Ascending aorta (tissue), 2 donors: ENCODE measurements at regions not wholly inside any gene's neighbourhood (a gene's known extent, or its start where the extent isn't known, plus 50 kb on each side); places are given as distances from the start of the nearest gene placed in this dataset.

Experiments used
- DNase-seq, 2 donors: peaks; one replicate each; pipeline ENCODE4 v3.0.0-alpha.2; 2019; ENCODE audit warnings: low spot score in 2 of 2
- H3K27ac ChIP-seq, 2 donors: fragments of 200-600 bp; sonication (generic); one replicate each; pipeline ENCODE4 v1.5.1; 2016 to 2017; ENCODE audit warnings: mild to moderate bottlenecking in 1 of 2
- H3K27me3 ChIP-seq: fragments of 200-600 bp; sonication (generic); one replicate; pipeline ENCODE4 v1.5.1; 2017
- H3K36me3 ChIP-seq, 2 donors: fragments of 200-600 bp; sonication (generic); one replicate each; pipeline ENCODE4 v1.5.1; 2016
- H3K4me1 ChIP-seq, 2 donors: fragments of 200-600 bp; sonication (generic); one replicate each; pipeline ENCODE4 v1.5.1; 2016 to 2017; ENCODE audit warnings: mild to moderate bottlenecking in 1 of 2
- H3K4me3 ChIP-seq, 2 donors: fragments of 200-600 bp; sonication (generic); one replicate each; pipeline ENCODE4 v1.5.1; 2016 to 2017; ENCODE audit warnings: mild to moderate bottlenecking in 1 of 2
- H3K9me3 ChIP-seq, 2 donors: fragments of 200-600 bp; sonication (generic); one replicate each; pipeline ENCODE4 v1.5.1; 2016
- CTCF ChIP-seq, 3 experiments: fragments of 200-600 bp in 2 of 3; fragments of 450-650 bp in 1 of 3; sonication (generic) in 2 of 3; IDR thresholded peaks; one replicate each; pipeline ENCODE4 v1.5.1; 2016 to 2019; ENCODE audit warnings: antibody characterized with exemption in 3 of 3, mild to moderate bottlenecking in 1 of 3, moderate library complexity in 1 of 3
- intact Hi-C: fragments of 100-400 bp; cut with DNase I; formaldehyde crosslinking; loops from one replicate; pipeline ENCODE4 v1.15.1; 2023

- H3K36me3 ChIP-seq: no peaks in the 10 kb centered on the region
- no peaks in the 10 kb centered on the region for H3K9me3 ChIP-seq
- no peak overlapping the region for H3K4me3 ChIP-seq
- H3K27me3 ChIP-seq: no peaks in the 10 kb centered on the region
- no peak for TF ChIP-seq CTCF (IDR thresholded peaks at IDR 0.05)
- intact Hi-C loops: no loop called here
- H3K27ac ChIP-seq: no peak overlapping the region
- DNase-seq: no peak
- no peaks in the 10 kb centered on the region for H3K4me1 ChIP-seq
Measured at GRCh38 chr10:64365663-64366062, 844.5 kb downstream of the REEP3 start.

GRCh38 chr10:64368298-64368697, 847.1 kb downstream of the REEP3 start:
- Histone ChIP-seq H3K27me3 (no peaks in the 10 kb centered on the region), H3K4me1 (no peaks in the 10 kb centered on the region), H3K36me3 (no peaks in the 10 kb centered on the region), H3K27ac (no peak overlapping the region), H3K9me3 (no peaks in the 10 kb centered on the region), H3K4me3 (no peak overlapping the region)
- no peak for TF ChIP-seq CTCF (IDR thresholded peaks at IDR 0.05)
- intact Hi-C loops: no loop called here
- no peak for DNase-seq

- Histone ChIP-seq H3K36me3 (no peaks in the 10 kb centered on the region), H3K4me3 (no peak overlapping the region), H3K27ac (no peak overlapping the region), H3K9me3 (no peaks in the 10 kb centered on the region), H3K27me3 (no peaks in the 10 kb centered on the region), H3K4me1 (no peaks in the 10 kb centered on the region)
- TF ChIP-seq CTCF (IDR thresholded peaks at IDR 0.05): no peak
- DNase-seq: no peak
- intact Hi-C loops: no loop called here
Measured at GRCh38 chr10:64369885-64370773, 848.9 kb downstream of the REEP3 start.

GRCh38 chr10:64374346-64374745, 853.1 kb downstream of the REEP3 start:
- H3K27ac ChIP-seq: no peak overlapping the region
- DNase-seq: no peak
- H3K4me1 ChIP-seq: no peaks in the 10 kb centered on the region
- no peaks in the 10 kb centered on the region for H3K36me3 ChIP-seq
- H3K9me3 ChIP-seq: no peaks in the 10 kb centered on the region
- no peaks in the 10 kb centered on the region for H3K27me3 ChIP-seq
- no peak overlapping the region for H3K4me3 ChIP-seq
- intact Hi-C loops: no loop called here
- TF ChIP-seq CTCF (IDR thresholded peaks at IDR 0.05): no peak

GRCh38 chr10:64376167-64376566, 855.0 kb downstream of the REEP3 start:
- Histone ChIP-seq H3K36me3 (no peaks in the 10 kb centered on the region), H3K4me3 (no peak overlapping the region), H3K9me3 (no peaks in the 10 kb centered on the region), H3K4me1 (no peaks in the 10 kb centered on the region), H3K27me3 (no peaks in the 10 kb centered on the region), H3K27ac (no peak overlapping the region)
- intact Hi-C loops: no loop called here
- DNase-seq: no peak
- TF ChIP-seq CTCF (IDR thresholded peaks at IDR 0.05): no peak
